ENCODE measurements at regions not wholly inside any gene's neighbourhood (a gene's known extent, or its start where the extent isn't known, plus 50 kb on each side); places are given as distances from the start of the nearest gene placed in this dataset.
"Not testable (repeated sequence)": the region's sequence is repeated elsewhere in the genome, so short reads cannot be mapped to it uniquely, and the experiment has no call there.

- not testable (repeated sequence) for DNase-seq (ENCODE audit: low read depth in 2 of 3, low spot score in 2 of 3)
Observed at GRCh38 chr13:18248533-18249240, 932.9 kb downstream of the TUBA3C start.

- not testable (repeated sequence) for DNase-seq (ENCODE audit: low read depth in 2 of 3, low spot score in 2 of 3)
Observed at GRCh38 chr13:18240086-18240485, 941.5 kb downstream of the TUBA3C start.

GRCh38 chr13:18238586-18238985, 943.0 kb downstream of the TUBA3C start:
- DNase-seq (ENCODE audit: low read depth in 2 of 3, low spot score in 2 of 3), result not testable (repeated sequence)

- no peak for DNase-seq (ENCODE audit: low read depth in 2 of 3, low spot score in 2 of 3)
Observed at GRCh38 chr13:18236528-18236815, 945.2 kb downstream of the TUBA3C start.

- DNase-seq (ENCODE audit: low read depth in 2 of 3, low spot score in 2 of 3), result no peak
Observed at GRCh38 chr13:18235756-18236527, 945.7 kb downstream of the TUBA3C start.

- no peak for DNase-seq (ENCODE audit: low read depth in 2 of 3, low spot score in 2 of 3)
Observed at GRCh38 chr13:18235172-18235571, 946.5 kb downstream of the TUBA3C start.

- not testable (repeated sequence) for DNase-seq (ENCODE audit: low read depth in 2 of 3, low spot score in 2 of 3)
Observed at GRCh38 chr13:18234451-18234850, 947.2 kb downstream of the TUBA3C start.

GRCh38 chr13:18233783-18234299, 947.8 kb downstream of the TUBA3C start:
- DNase-seq (ENCODE audit: low read depth in 2 of 3, low spot score in 2 of 3), result no peak

GRCh38 chr13:18232994-18233782, 948.4 kb downstream of the TUBA3C start:
- no peak for DNase-seq (ENCODE audit: low read depth in 2 of 3, low spot score in 2 of 3)

GRCh38 chr13:18232298-18232993, 949.2 kb downstream of the TUBA3C start:
- no peak for DNase-seq (ENCODE audit: low read depth in 2 of 3, low spot score in 2 of 3)

- DNase-seq (ENCODE audit: low read depth in 2 of 3, low spot score in 2 of 3), result not testable (repeated sequence)
Observed at GRCh38 chr13:18224411-18224810, 957.2 kb downstream of the TUBA3C start.

GRCh38 chr13:18214689-18215088, 966.9 kb downstream of the TUBA3C start:
- not testable (repeated sequence) for DNase-seq (ENCODE audit: low read depth in 2 of 3, low spot score in 2 of 3)

- not testable (repeated sequence) for DNase-seq (ENCODE audit: low read depth in 2 of 3, low spot score in 2 of 3)
Observed at GRCh38 chr13:18213511-18213910, 968.1 kb downstream of the TUBA3C start.

- DNase-seq (ENCODE audit: low read depth in 2 of 3, low spot score in 2 of 3), result peak in 1 of 3 donors; percentile 2
Observed at GRCh38 chr13:18212873-18213272, 968.8 kb downstream of the TUBA3C start.

GRCh38 chr13:18211752-18212560, 969.7 kb downstream of the TUBA3C start:
- DNase-seq (ENCODE audit: low read depth in 2 of 3, low spot score in 2 of 3), result peak in 1 of 3 donors; percentile 34

- DNase-seq (ENCODE audit: low read depth in 2 of 3, low spot score in 2 of 3), result not testable (repeated sequence)
Observed at GRCh38 chr13:18204614-18205178, 976.9 kb downstream of the TUBA3C start.

- DNase-seq (ENCODE audit: low read depth in 2 of 3, low spot score in 2 of 3), result not testable (repeated sequence)
Observed at GRCh38 chr13:18195365-18195678, 986.3 kb downstream of the TUBA3C start.

- not testable (repeated sequence) for DNase-seq (ENCODE audit: low read depth in 2 of 3, low spot score in 2 of 3)
Observed at GRCh38 chr13:18194631-18195364, 986.8 kb downstream of the TUBA3C start.

- not testable (repeated sequence) for DNase-seq (ENCODE audit: low read depth in 2 of 3, low spot score in 2 of 3)
Observed at GRCh38 chr13:18194104-18194503, 987.5 kb downstream of the TUBA3C start.
